Fibroblast of villous mesenchyme (primary cell): ENCODE measurements at regions not wholly inside any gene's neighbourhood (a gene's known extent, or its start where the extent isn't known, plus 50 kb on each side); places are given as distances from the start of the nearest gene placed in this dataset.
"Not testable (repeated sequence)": the region's sequence is repeated elsewhere in the genome, so short reads cannot be mapped to it uniquely, and the experiment has no call there.

Experiments
- DNase-seq: peaks from one replicate; pipeline ENCODE4 v3.0.0-alpha.2; 2010; ENCODE audit warnings: low read depth
- H3K4me3 ChIP-seq: 2 replicates; pipeline ENCODE4 v1.5.1; 2011; ENCODE audit warnings: low read depth, mild to moderate bottlenecking, low read length
- TF ChIP-seq, protein P1 (sequence below): IDR thresholded peaks from 2 replicates; pipeline ENCODE4 v1.5.1; 2012; ENCODE audit warnings: low read depth, mild to moderate bottlenecking, low read length; ENCODE audit not compliant: insufficient read depth

DNA sequence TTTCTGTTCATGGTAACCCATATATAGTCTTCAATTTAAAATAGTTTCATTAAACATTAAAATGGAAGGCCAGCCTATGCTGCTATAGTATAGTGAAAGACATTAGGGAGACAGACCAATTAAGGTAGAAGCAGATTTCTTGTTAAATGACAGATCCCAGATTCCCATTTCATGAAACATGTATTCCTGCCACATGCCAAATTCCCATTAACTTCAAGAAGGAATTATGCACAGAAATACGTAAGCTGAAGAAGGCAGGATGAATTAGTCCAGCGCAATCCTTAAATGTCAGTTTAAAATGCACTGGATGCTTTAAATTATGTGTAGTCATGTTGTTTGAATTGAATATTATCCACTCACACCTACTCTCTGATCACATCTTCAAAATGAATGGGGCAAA lies 424.9 kb downstream of the SH2D1A start:
- DNase-seq, result no peak
- H3K4me3 ChIP-seq, result no peak overlapping the region
- TF ChIP-seq, protein P1, sequence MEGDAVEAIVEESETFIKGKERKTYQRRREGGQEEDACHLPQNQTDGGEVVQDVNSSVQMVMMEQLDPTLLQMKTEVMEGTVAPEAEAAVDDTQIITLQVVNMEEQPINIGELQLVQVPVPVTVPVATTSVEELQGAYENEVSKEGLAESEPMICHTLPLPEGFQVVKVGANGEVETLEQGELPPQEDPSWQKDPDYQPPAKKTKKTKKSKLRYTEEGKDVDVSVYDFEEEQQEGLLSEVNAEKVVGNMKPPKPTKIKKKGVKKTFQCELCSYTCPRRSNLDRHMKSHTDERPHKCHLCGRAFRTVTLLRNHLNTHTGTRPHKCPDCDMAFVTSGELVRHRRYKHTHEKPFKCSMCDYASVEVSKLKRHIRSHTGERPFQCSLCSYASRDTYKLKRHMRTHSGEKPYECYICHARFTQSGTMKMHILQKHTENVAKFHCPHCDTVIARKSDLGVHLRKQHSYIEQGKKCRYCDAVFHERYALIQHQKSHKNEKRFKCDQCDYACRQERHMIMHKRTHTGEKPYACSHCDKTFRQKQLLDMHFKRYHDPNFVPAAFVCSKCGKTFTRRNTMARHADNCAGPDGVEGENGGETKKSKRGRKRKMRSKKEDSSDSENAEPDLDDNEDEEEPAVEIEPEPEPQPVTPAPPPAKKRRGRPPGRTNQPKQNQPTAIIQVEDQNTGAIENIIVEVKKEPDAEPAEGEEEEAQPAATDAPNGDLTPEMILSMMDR, result no peak

DNA sequence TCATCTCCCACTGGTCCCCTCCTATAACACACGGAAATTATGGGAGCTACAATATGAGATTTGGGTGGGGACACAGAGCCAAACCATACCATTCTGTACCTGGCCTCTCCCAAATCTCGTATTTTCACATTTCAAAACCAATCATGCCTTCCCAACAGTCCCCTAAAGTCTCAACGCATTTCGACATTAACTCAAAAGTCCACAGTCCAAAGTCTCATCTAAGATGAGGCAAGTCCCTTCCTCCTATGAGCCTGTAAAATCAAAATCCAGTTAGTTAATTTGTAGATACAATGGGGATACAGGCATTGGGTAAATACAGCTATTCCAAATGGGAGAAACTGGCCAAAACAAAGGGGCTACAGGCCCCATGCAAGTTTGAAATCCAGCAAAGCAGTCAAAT lies 441.9 kb downstream of the SH2D1A start:
- H3K4me3 ChIP-seq, DNase-seq: not testable (repeated sequence)

DNA sequence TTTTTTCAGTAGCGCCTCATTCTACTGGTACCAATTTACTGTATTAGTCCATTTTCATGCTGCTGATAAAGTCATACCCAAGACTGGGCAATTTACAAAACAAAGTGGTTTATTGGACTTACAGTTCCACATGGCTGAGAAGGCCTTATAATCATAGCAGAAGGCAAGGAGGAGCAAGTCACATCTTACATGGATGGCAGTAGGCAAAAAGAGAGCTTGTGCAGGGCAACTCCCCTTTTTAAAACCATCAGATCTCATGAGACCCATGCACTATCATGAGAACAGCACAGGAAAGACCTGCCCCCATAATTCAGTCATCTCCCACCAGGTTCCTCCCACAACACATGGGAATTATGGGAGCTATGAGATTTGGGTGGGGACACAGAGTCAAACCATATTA lies 443.5 kb downstream of the SH2D1A start:
- DNase-seq, H3K4me3 ChIP-seq: not testable (repeated sequence)

DNA sequence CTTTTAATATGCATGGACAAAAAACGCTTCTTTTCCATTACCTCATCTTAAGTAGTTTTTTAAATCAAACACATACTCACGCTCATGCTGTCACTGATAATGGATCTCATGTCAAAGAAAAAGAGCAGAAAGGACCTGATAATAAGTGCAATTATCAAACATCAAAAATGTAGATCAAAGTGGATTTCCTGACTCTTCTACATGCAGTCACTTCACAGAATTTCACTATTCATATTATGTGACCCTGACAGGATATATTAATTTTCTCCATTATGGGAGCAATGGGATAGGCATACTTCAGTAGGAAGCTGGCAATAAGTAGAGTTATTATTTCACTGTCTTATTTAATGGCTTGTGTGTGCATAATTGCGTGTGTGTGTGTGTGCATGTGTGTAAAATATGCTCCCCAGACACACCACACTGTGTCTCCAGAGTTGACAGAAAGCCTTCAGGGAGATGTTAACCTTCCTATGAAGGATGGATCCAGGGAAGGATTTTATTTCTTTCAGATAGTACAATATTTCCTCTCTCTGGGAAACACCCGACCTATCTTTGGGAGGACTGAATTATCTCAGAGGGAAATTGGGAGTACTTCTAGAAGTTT lies 445.2 kb downstream of the SH2D1A start:
- DNase-seq, result no peak
- TF ChIP-seq, protein P1, result no peak
- H3K4me3 ChIP-seq, result no peak overlapping the region

DNA sequence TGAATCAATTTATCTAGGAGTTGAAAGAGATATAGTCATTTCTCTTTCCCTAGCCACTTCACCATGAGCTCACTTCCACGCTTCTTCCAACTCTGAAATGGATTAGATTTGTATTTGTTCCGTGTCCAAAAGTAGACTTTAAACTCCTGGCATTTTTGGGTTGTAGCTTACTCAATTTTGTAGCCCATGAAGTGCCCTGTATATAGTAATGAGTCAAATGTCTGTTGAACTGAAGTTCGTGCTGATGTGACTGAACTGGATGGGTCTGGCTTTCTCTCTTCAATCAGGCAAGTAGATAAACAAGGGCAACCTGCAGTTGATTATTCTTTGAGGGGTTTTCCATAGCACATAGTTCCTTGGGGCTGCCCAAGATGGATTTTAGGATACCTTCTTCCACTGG lies 450.6 kb downstream of the SH2D1A start:
- H3K4me3 ChIP-seq, result no peak overlapping the region
- DNase-seq, result no peak
- TF ChIP-seq, protein P1, result no peak

DNA sequence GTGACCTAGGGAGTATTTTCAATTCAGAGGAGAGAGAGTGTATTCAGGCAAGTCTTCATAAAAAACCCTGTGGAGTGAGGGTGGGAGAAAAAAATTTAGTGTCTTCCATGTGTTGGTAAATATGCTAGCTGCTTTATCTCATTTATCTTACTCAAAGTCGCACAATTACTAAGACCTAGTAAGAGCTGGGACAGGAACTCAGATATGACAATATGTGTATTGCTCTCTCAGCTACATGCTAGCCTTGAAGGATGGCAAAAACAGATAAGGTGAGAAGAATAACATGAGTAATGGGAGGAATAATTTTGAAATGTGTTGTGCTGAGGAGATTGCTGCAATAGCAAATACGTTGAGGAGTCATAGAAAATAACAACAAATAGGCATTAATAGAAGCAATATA lies 458.6 kb downstream of the SH2D1A start:
- no peak overlapping the region for H3K4me3 ChIP-seq
- TF ChIP-seq, protein P1, result no peak
- no peak for DNase-seq

DNA sequence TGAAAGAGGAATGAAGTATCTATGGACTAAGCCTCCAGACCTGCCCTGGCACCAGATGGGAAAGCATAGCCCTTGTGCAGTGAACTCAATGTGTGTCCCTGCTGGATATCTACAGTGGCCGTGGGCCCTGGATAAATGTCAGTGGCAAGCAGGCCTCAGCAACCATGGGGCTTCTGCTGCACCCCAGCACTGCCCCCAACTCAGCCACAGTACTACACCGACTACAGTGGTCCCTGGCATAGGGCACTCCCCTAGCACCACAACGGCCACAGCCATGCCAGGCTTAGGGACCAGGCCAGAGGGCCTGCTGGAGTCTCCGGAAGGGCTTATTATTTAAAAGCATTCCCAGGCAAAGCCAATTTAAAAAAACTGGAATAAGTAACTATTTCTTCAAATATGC lies 459.1 kb downstream of the SH2D1A start:
- TF ChIP-seq, protein P1, result no peak
- no peak overlapping the region for H3K4me3 ChIP-seq
- DNase-seq, result no peak

DNA sequence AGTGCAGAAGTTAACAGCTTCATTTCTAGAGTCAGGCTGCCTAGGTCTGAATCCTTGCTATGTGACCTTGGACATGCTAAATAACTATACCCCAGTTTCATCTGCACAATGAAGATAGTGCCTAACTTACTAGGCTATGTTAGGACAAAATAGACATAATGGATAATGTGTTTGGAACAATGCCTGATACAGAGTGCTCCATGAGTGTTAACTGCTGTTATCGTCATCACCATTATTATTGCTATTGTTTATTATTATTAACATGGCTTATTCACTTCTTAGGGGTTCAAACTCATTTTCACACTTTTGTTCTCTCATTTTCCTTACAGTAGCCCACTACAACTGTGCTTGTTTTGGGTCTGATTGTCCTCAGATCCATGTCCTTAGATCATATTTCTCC lies 467.7 kb downstream of the SH2D1A start:
- DNase-seq, result no peak
- TF ChIP-seq, protein P1, result no peak
- no peak overlapping the region for H3K4me3 ChIP-seq
